ENCODE measurements at regions not wholly inside any gene's neighbourhood (a gene's known extent, or its start where the extent isn't known, plus 50 kb on each side); places are given as distances from the start of the nearest gene placed in this dataset.

DNA sequence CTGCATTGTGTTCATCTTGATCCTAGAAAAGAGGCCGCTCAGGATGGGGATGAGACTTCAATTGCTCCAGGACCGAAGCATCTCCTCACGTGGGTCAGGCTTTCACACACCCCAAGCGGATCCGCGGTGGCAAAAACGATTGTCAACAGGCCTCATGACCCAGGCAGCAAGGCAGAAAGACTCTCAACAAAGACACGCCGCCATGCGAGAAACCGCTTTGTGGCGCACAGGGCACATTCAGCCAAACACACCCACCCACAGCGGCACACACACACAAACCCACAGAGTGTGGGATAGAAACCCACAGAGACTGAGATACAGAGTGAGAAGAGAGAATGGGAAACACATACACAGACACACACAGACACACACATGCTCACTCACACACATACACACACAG, 483.4 kb downstream of the SPATA31A7 start:
- TF ChIP-seq TCF7L2 (IDR thresholded peaks at IDR 0.05; ENCODE audit: borderline replicate concordance, low read depth, low read length) (no peak), GLIS2 (tag by site-specific recombination; IDR thresholded peaks at IDR 0.05) (no peak), ZNF560 (tag by site-specific recombination; IDR thresholded peaks at IDR 0.05; ENCODE audit: borderline replicate concordance) (no peak), ZNF184 (tag by site-specific recombination; IDR thresholded peaks at IDR 0.05) (no peak), ZNF350 (tag by site-specific recombination; IDR thresholded peaks at IDR 0.05) (no peak), ZNF548 (tag by site-specific recombination; IDR thresholded peaks at IDR 0.05) (no peak), ZNF202 (tag by site-specific recombination; IDR thresholded peaks at IDR 0.05; ENCODE audit: borderline replicate concordance) (no peak)
- ChIA-PET POLR2A (no interaction called here), CTCF (no interaction called here)
- Histone ChIP-seq H3K27ac (ENCODE audit: extremely low read depth, low read depth, low read length) (no peak overlapping the region), H3K36me3 (ENCODE audit: control insufficient read depth in 2 of 2, insufficient read depth in 1 of 2, low read length in 2 of 2) (no peaks in the 10 kb centered on the region), H3K4me3 (ENCODE audit: low read depth, low read length) (no peak overlapping the region), H3K9me3 (ENCODE audit: control insufficient read depth, insufficient read depth, low read depth, low read length) (no peaks in the 10 kb centered on the region), H3K4me1 (ENCODE audit: control insufficient read depth, insufficient read depth, low read length) (no peaks in the 10 kb centered on the region)

GRCh38 chr9:61673664-61674381, 484.0 kb downstream of the SPATA31A7 start:
- ChIA-PET POLR2A (no interaction called here), CTCF (no interaction called here)
- H3K4me1 ChIP-seq (ENCODE audit: control insufficient read depth, insufficient read depth, low read length) = no peaks in the 10 kb centered on the region
- H3K9me3 ChIP-seq (ENCODE audit: control insufficient read depth, insufficient read depth, low read depth, low read length) = no peaks in the 10 kb centered on the region
- H3K4me3 ChIP-seq (ENCODE audit: low read depth, low read length) = no peak overlapping the region
- TF ChIP-seq ZNF560 (tag by site-specific recombination; IDR thresholded peaks at IDR 0.05; ENCODE audit: borderline replicate concordance) = no peak
- TF ChIP-seq ZNF354C (tag by site-specific recombination; IDR thresholded peaks at IDR 0.05; ENCODE audit: borderline replicate concordance, low read depth) = no peak
- TF ChIP-seq ZNF23 (tag by site-specific recombination; IDR thresholded peaks at IDR 0.05; ENCODE audit: borderline replicate concordance) = no peak
- TF ChIP-seq ZNF558 (tag by site-specific recombination; IDR thresholded peaks at IDR 0.05) = no peak
- H3K27ac ChIP-seq (ENCODE audit: extremely low read depth, low read depth, low read length) = no peak overlapping the region
- H3K36me3 ChIP-seq (ENCODE audit: control insufficient read depth in 2 of 2, insufficient read depth in 1 of 2, low read length in 2 of 2) = no peaks in the 10 kb centered on the region

GRCh38 chr9:61674465-61674864, 484.6 kb downstream of the SPATA31A7 start:
- Histone ChIP-seq H3K4me3 (ENCODE audit: low read depth, low read length) (no peak overlapping the region), H3K27ac (ENCODE audit: extremely low read depth, low read depth, low read length) (no peak overlapping the region), H3K36me3 (ENCODE audit: control insufficient read depth in 2 of 2, insufficient read depth in 1 of 2, low read length in 2 of 2) (no peaks in the 10 kb centered on the region), H3K4me1 (ENCODE audit: control insufficient read depth, insufficient read depth, low read length) (no peaks in the 10 kb centered on the region), H3K9me3 (ENCODE audit: control insufficient read depth, insufficient read depth, low read depth, low read length) (no peaks in the 10 kb centered on the region)
- CTCF ChIA-PET = no interaction called here
- POLR2A ChIA-PET = no interaction called here
- TF ChIP-seq ZFP41 (tag by site-specific recombination; IDR thresholded peaks at IDR 0.05; ENCODE audit: borderline replicate concordance) (no peak), ZNF629 (tag by site-specific recombination; IDR thresholded peaks at IDR 0.05) (no peak), ZNF785 (tag by site-specific recombination; IDR thresholded peaks at IDR 0.05) (no peak), ZIC2 (tag by site-specific recombination; IDR thresholded peaks at IDR 0.05) (no peak), ZNF610 (tag by site-specific recombination; IDR thresholded peaks at IDR 0.05; ENCODE audit: borderline replicate concordance) (no peak), ZNF16 (tag by site-specific recombination; IDR thresholded peaks at IDR 0.05; ENCODE audit: low read depth) (no peak), ZNF394 (tag by site-specific recombination; IDR thresholded peaks at IDR 0.05; ENCODE audit: borderline replicate concordance) (no peak), ZNF211 (tag by site-specific recombination; IDR thresholded peaks at IDR 0.05; ENCODE audit: low read depth) (no peak), ZNF416 (tag by site-specific recombination; IDR thresholded peaks at IDR 0.05) (no peak), ZNF677 (tag by site-specific recombination; IDR thresholded peaks at IDR 0.05) (no peak), GLI4 (tag by site-specific recombination; IDR thresholded peaks at IDR 0.05) (no peak), ZNF335 (tag by site-specific recombination; conservative IDR thresholded peaks at IDR 0.05) (no peak), ZNF621 (tag by site-specific recombination; IDR thresholded peaks at IDR 0.05) (no peak)
- TF ChIP-seq, protein P1, sequence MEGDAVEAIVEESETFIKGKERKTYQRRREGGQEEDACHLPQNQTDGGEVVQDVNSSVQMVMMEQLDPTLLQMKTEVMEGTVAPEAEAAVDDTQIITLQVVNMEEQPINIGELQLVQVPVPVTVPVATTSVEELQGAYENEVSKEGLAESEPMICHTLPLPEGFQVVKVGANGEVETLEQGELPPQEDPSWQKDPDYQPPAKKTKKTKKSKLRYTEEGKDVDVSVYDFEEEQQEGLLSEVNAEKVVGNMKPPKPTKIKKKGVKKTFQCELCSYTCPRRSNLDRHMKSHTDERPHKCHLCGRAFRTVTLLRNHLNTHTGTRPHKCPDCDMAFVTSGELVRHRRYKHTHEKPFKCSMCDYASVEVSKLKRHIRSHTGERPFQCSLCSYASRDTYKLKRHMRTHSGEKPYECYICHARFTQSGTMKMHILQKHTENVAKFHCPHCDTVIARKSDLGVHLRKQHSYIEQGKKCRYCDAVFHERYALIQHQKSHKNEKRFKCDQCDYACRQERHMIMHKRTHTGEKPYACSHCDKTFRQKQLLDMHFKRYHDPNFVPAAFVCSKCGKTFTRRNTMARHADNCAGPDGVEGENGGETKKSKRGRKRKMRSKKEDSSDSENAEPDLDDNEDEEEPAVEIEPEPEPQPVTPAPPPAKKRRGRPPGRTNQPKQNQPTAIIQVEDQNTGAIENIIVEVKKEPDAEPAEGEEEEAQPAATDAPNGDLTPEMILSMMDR (tag by site-specific recombination; IDR thresholded peaks at IDR 0.05) = no peak
- TF ChIP-seq, protein P2, sequence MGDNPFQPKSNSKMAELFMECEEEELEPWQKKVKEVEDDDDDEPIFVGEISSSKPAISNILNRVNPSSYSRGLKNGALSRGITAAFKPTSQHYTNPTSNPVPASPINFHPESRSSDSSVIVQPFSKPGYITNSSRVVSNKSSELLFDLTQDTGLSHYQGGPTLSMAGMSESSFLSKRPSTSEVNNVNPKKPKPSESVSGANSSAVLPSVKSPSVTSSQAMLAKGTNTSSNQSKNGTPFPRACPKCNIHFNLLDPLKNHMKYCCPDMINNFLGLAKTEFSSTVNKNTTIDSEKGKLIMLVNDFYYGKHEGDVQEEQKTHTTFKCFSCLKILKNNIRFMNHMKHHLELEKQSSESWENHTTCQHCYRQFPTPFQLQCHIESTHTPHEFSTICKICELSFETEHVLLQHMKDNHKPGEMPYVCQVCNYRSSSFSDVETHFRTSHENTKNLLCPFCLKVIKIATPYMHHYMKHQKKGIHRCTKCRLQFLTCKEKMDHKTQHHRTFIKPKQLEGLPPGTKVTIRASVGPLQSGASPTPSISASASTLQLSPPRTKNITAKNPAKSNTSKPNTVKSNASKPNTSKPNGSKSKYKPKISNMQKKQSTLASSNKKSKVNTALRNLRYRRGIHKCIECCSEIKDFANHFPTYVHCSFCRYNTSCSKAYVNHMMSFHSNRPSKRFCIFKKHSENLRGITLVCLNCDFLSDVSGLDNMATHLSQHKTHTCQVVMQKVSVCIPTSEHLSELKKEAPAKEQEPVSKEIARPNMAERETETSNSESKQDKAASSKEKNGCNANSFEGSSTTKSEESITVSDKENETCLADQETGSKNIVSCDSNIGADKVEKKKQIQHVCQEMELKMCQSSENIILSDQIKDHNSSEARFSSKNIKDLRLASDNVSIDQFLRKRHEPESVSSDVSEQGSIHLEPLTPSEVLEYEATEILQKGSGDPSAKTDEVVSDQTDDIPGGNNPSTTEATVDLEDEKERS (tag by site-specific recombination; IDR thresholded peaks at IDR 0.05) = no peak

Measured in HEK293 (cell line).